ENCODE measurements at regions not wholly inside any gene's neighbourhood (a gene's known extent, or its start where the extent isn't known, plus 50 kb on each side); places are given as distances from the start of the nearest gene placed in this dataset.
"Not testable (repeated sequence)": the region's sequence is repeated elsewhere in the genome, so short reads cannot be mapped to it uniquely, and the experiment has no call there.

DNA sequence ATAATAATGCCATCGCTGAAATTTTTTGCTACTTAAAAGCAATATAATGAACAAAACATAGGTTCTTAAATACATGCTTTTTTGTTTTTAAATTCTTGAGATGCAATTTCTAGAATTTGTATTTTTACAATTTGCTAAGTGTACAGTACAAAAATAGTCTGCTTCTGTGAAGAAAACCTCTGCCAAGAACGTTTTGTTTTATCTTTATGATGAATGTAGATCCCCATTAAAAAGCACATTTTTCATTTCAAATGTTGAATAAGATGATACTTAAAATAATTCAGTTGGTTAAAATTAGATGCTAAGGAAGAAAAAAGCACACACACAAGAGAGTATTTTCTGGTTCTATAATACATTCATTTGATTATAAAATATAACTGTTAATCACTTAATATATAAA lies 1358.5 kb upstream of the CITED2 start:
- peaks cover 5% of the 10 kb centered on the region for H3K4me1 Mint-ChIP-seq (ENCODE audit: low read depth)
- ChIA-PET POLR2A (no interaction called here), CTCF (no interaction called here)
- no peaks in the 10 kb centered on the region for H3K36me3 Mint-ChIP-seq (ENCODE audit: low read depth)
- DNase-seq (no peak), ATAC-seq (no peak)
- H3K4me3 Mint-ChIP-seq: no peak overlapping the region
- no peaks in the 10 kb centered on the region for H3K9me3 Mint-ChIP-seq (ENCODE audit: insufficient read depth)
- no peaks in the 10 kb centered on the region for H3K27me3 Mint-ChIP-seq (ENCODE audit: low read depth)
- H3K27ac Mint-ChIP-seq: no peak overlapping the region

DNA sequence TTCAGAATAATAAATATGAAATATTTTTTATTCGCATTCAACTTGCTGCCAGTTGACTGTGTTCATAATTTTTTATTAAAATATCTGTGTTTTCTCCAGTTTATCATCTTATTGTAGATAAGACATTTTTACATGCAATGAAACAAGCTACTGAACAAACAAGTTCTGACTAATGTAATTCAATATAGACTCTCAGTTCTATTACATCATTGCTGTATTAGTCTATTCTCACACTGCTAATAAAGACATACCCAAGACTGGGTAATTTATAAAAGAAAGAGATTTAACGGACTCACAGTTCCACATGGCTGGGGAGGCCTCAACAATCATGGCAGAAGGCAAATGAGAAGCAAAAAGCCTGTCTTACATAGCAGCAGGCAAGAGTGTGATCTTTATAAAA lies 1357.7 kb upstream of the CITED2 start:
- ChIA-PET CTCF (no interaction called here), POLR2A (no interaction called here)
- peaks cover 5% of the 10 kb centered on the region for H3K4me1 Mint-ChIP-seq (ENCODE audit: low read depth)
- H3K4me3 Mint-ChIP-seq: no peak overlapping the region
- no peaks in the 10 kb centered on the region for H3K36me3 Mint-ChIP-seq (ENCODE audit: low read depth)
- H3K27me3 Mint-ChIP-seq (ENCODE audit: low read depth): no peaks in the 10 kb centered on the region
- no peak overlapping the region for H3K27ac Mint-ChIP-seq
- no peaks in the 10 kb centered on the region for H3K9me3 Mint-ChIP-seq (ENCODE audit: insufficient read depth)
- ATAC-seq (no peak), DNase-seq (no peak)

DNA sequence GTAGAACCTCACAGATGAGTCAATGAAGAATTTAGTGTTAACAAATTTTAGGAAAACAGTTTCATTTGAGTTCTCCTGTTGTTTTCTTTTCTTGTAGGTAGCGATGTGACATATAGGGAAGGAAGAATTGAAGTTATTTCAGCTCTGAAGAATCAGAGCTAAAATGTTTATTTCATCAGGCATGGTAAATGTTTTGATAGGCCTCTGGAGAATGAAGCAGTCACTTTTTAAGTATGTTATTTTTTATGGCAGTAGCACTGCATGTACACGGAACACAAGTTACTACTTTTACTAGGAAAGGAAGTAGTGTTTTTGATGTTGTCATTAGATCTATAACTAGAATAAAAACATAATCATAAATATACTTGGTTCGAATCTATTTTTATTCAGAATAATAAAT lies 1357.3 kb upstream of the CITED2 start:
- H3K9me3 Mint-ChIP-seq (ENCODE audit: insufficient read depth): no peaks in the 10 kb centered on the region
- no peak overlapping the region for H3K4me3 Mint-ChIP-seq
- H3K4me1 Mint-ChIP-seq (ENCODE audit: low read depth): peaks cover 5% of the 10 kb centered on the region
- ATAC-seq: no peak
- POLR2A ChIA-PET: no interaction called here
- no peaks in the 10 kb centered on the region for H3K36me3 Mint-ChIP-seq (ENCODE audit: low read depth)
- no peak for DNase-seq
- H3K27ac Mint-ChIP-seq: no peak overlapping the region
- no peaks in the 10 kb centered on the region for H3K27me3 Mint-ChIP-seq (ENCODE audit: low read depth)
- CTCF ChIA-PET: no interaction called here

DNA sequence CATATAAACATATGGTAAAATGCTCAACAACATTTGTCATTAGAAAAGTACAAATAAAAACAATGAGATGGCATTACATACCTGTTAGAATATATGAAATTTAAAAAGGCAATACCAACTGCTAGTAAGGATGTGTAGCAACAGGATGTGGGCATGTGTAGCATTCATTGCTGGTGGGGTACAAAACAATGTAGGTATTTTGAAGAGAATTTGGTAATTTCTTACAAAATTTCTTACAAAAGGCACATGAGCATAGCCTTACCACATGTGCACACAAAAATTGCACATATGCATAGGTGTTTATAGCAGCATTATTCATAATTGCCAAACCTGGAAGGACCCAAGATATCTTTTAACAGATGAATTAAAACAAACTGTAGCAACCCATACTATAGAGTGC lies 1355.1 kb upstream of the CITED2 start:
- POLR2A ChIA-PET: no interaction called here
- Mint-ChIP-seq H3K4me1 (ENCODE audit: low read depth) (peaks cover 5% of the 10 kb centered on the region), H3K4me3 (no peak overlapping the region), H3K27ac (no peak overlapping the region), H3K36me3 (ENCODE audit: low read depth) (no peaks in the 10 kb centered on the region), H3K9me3 (ENCODE audit: insufficient read depth) (no peaks in the 10 kb centered on the region), H3K27me3 (ENCODE audit: low read depth) (no peaks in the 10 kb centered on the region)
- ATAC-seq (no peak), DNase-seq (no peak)
- CTCF ChIA-PET: no interaction called here

DNA sequence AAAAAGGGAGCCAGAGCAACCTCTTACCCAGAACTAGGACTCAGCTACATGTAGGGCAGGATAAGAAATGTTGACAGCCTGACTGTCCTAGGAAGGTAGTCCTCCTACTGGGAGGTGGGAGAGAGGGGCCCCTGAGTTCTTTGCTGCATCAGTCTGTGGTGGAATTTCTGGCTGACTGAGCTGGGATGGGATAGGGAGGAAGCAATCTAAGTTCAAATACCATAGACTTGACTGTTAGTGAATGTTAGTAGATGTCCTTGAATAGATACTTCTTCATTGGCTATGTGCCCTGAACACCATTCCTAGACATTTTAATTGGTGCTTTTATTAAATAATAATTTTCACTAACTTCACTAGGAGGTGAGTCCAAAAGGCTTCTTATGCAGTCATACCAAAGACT lies 1343.6 kb upstream of the CITED2 start:
- ChIA-PET POLR2A (no interaction called here), CTCF (no interaction called here)
- ATAC-seq: no peak
- Mint-ChIP-seq H3K4me3 (no peak overlapping the region), H3K4me1 (ENCODE audit: low read depth) (no peaks in the 10 kb centered on the region), H3K27me3 (ENCODE audit: low read depth) (no peaks in the 10 kb centered on the region), H3K9me3 (ENCODE audit: insufficient read depth) (peaks cover 7% of the 10 kb centered on the region), H3K27ac (no peak overlapping the region), H3K36me3 (ENCODE audit: low read depth) (no peaks in the 10 kb centered on the region)
- DNase-seq: no peak

DNA sequence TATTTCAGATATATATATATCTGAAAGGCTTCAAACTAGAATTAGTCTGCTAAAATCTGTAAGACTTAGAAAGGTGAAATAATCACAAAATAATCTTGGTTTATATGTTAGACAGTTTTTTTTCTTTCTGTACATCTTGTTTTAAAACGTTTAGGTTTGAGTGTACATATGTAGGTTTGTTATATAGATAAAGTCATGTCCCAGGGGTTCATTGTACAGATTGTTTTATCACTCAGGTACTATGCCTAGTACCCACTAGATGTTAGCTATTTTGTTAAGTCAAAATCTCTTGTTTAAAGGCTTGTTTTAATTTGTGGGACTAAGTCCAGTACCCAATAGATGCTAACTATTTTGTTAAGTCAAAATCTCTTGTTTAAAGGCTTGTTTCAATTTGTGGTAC lies 1339.0 kb upstream of the CITED2 start:
- Mint-ChIP-seq H3K27ac (no peak overlapping the region), H3K4me1 (ENCODE audit: low read depth) (no peaks in the 10 kb centered on the region), H3K36me3 (ENCODE audit: low read depth) (no peaks in the 10 kb centered on the region), H3K27me3 (ENCODE audit: low read depth) (no peaks in the 10 kb centered on the region), H3K4me3 (no peak overlapping the region), H3K9me3 (ENCODE audit: insufficient read depth) (peaks cover 7% of the 10 kb centered on the region)
- ATAC-seq: no peak
- ChIA-PET CTCF (no interaction called here), POLR2A (no interaction called here)
- no peak for DNase-seq

DNA sequence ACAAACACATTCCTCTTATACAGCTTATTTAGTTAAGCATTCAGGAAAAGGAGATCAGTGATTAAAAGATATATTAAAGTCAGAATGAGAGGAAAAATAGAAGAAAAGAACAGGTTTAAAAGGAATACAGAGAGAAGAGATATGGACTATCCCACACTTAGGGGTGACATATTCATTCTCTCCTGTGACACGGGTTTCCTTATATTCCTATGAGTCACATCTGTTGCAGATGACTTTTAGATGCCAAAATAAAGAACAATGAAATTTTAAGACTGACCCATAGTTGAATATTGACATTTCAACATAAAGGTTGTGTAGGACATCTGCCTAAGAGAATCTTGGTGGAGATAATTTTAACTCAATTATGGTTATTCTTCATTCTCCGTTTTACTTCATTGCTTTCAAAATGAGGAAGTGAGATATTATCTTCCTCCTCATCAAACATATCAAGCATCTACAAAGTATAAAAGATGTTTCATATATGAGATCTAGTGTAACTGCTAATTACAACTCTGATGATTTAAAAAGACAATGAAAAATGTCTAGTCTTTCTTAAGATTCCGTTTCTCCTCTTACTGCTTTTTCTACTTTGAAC lies 1336.7 kb upstream of the CITED2 start:
- ChIA-PET POLR2A (no interaction called here), CTCF (no interaction called here)
- Mint-ChIP-seq H3K36me3 (ENCODE audit: low read depth) (no peaks in the 10 kb centered on the region), H3K27ac (no peak overlapping the region), H3K4me3 (no peak overlapping the region), H3K4me1 (ENCODE audit: low read depth) (no peaks in the 10 kb centered on the region), H3K27me3 (ENCODE audit: low read depth) (no peaks in the 10 kb centered on the region), H3K9me3 (ENCODE audit: insufficient read depth) (no peaks in the 10 kb centered on the region)
- DNase-seq (no peak), ATAC-seq (no peak)

DNA sequence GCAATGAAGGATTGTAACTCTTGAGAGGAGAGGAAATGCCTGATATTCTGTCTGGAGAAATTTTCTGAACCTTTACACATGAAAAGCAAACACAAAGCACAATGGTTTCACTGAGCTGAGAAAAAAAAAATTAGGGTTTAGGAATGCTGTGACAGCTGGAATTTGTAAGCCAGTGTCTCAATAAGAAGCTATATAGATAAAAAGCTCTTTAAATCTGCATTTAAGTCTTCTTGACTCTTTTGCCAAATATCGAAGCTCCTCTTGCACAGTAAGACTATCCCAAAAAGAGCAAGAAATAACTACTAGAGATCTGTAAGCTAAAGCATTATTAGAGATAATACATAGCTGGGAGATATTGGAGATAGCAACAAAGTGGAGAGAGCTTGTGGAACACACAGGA lies 1334.0 kb upstream of the CITED2 start:
- no peaks in the 10 kb centered on the region for H3K36me3 Mint-ChIP-seq (ENCODE audit: low read depth)
- H3K4me1 Mint-ChIP-seq (ENCODE audit: low read depth): no peaks in the 10 kb centered on the region
- no peak overlapping the region for H3K27ac Mint-ChIP-seq
- CTCF ChIA-PET: no interaction called here
- ATAC-seq (no peak), DNase-seq (no peak)
- H3K27me3 Mint-ChIP-seq (ENCODE audit: low read depth): no peaks in the 10 kb centered on the region
- no peaks in the 10 kb centered on the region for H3K9me3 Mint-ChIP-seq (ENCODE audit: insufficient read depth)
- no peak overlapping the region for H3K4me3 Mint-ChIP-seq
- POLR2A ChIA-PET: no interaction called here

DNA sequence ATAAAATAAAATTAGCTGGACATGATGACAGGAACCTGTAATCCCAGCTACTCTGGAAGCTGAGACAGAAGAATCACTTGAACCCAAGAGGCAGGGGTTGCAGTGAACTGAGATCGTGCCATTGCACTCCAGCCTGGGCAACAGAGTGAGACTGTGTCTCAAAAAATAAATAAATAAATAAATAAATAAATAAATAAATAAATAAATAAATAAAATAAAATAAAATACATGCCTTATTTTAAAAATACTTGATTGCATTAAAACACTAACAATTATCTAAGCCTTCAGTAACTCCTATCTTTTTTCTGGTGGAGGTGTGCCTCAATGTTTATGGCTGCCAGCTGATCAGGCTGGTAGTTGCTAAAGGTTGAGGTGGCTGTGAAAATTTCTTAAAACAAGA lies 1329.6 kb upstream of the CITED2 start:
- POLR2A ChIA-PET; H3K36me3 Mint-ChIP-seq (ENCODE audit: low read depth); DNase-seq; H3K4me3 Mint-ChIP-seq; CTCF ChIA-PET; H3K9me3 Mint-ChIP-seq (ENCODE audit: insufficient read depth); ATAC-seq; H3K27ac Mint-ChIP-seq; H3K4me1 Mint-ChIP-seq (ENCODE audit: low read depth); H3K27me3 Mint-ChIP-seq (ENCODE audit: low read depth): not testable (repeated sequence)

DNA sequence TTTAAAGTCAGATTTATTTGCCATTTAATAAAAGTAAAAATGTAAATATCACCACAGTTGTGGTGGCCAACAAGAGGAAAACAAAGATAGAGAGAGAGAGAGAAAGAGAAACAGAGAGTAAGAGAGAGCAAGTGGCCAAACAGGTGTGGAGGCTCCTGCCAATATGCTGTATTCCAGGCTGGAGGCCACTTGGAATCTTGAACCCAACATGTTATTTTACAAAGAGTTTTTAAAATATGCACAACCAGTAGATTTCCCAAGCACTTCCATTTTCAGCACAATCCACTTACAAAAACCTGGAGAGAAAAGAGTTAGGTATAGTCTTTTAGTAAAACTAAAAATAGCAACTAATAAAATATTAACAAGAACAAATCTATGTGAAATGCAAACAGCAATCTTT lies 1323.1 kb upstream of the CITED2 start:
- Mint-ChIP-seq H3K36me3 (ENCODE audit: low read depth) (no peaks in the 10 kb centered on the region), H3K4me1 (ENCODE audit: low read depth) (no peaks in the 10 kb centered on the region), H3K4me3 (no peak overlapping the region), H3K27ac (no peak overlapping the region), H3K27me3 (ENCODE audit: low read depth) (no peaks in the 10 kb centered on the region), H3K9me3 (ENCODE audit: insufficient read depth) (no peaks in the 10 kb centered on the region)
- POLR2A ChIA-PET: no interaction called here
- DNase-seq (no peak), ATAC-seq (no peak)
- CTCF ChIA-PET: no interaction called here

DNA sequence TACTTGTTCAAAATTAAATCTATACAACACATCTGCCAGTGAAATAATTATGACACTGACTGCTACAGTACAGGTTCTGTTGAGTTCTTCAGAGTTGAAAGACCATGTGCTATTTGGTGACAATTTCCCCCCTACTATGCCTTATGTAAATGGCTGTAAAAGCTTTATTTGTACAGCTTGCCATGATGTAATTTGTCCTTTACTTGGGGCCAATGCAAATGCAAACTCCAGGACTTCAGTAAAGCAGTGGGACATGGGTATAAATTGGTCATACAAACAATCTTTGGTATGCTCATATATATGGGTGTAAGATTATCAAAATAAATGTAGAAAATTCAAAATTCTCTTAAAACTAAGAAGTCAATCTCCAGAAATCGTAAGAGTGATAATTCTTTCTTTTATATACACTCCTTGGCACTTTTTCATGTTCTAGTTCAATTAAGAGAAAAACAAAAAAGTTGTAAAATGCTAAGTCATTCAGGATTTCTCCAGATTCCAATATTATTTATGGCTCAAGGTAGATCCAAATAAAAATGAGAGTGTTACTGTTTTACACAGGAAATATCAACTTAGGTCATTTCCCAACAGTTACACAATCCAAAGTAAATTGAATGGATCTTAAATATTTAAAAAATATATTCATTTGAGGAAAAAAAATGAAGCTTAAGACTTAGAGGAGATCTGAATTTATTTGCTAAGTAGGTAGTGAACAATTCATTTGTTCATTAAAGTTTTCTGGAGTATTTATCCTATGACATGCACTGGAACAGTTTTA lies 1310.5 kb upstream of the CITED2 start:
- no peak overlapping the region for H3K27ac Mint-ChIP-seq
- no peak overlapping the region for H3K4me3 Mint-ChIP-seq
- H3K9me3 Mint-ChIP-seq (ENCODE audit: insufficient read depth): no peaks in the 10 kb centered on the region
- ChIA-PET POLR2A (no interaction called here), CTCF (no interaction called here)
- no peaks in the 10 kb centered on the region for H3K36me3 Mint-ChIP-seq (ENCODE audit: low read depth)
- no peak for DNase-seq
- H3K4me1 Mint-ChIP-seq (ENCODE audit: low read depth): no peaks in the 10 kb centered on the region
- no peaks in the 10 kb centered on the region for H3K27me3 Mint-ChIP-seq (ENCODE audit: low read depth)
- ATAC-seq: no peak

DNA sequence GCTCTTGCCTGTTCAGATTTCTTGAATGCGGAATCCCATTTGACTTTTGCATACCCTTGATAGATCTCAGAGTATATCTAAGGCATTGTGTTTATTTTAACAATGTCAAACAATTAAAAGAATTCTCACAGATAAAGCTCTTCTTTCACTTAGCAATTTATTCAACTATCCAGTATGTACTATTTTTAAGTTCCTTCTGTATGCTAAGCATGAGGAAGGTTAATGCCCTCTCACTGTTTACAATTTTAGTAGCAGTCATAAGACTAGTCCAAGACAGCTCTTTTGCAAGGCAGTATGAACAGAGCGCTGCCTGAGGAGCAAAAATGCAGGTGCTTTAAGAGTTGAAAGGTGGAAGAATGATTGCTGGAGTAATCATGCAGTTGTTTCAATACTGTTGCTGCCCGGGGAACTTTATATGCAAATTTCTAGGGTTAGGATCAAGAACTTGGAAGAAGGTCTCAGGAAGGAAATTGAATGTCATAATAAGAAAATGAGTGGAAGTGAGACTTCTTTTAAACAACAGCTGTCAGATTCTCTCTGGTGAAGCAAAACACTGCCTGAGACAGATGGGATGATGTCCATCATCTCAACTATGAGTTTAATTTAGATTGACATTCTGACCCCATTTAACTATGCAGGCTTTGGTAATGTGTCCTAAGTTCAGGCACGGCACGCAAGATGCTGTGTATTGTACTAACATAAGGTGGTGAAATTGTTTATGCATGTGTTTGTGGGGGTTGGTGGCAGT lies 1303.5 kb upstream of the CITED2 start:
- ChIA-PET POLR2A (no interaction called here), CTCF (no interaction called here)
- H3K36me3 Mint-ChIP-seq (ENCODE audit: low read depth): no peaks in the 10 kb centered on the region
- no peaks in the 10 kb centered on the region for H3K9me3 Mint-ChIP-seq (ENCODE audit: insufficient read depth)
- ATAC-seq: no peak
- no peaks in the 10 kb centered on the region for H3K27me3 Mint-ChIP-seq (ENCODE audit: low read depth)
- no peak overlapping the region for H3K27ac Mint-ChIP-seq
- DNase-seq: no peak
- no peak overlapping the region for H3K4me3 Mint-ChIP-seq
- no peaks in the 10 kb centered on the region for H3K4me1 Mint-ChIP-seq (ENCODE audit: low read depth)

All from activated CD8-positive, alpha-beta T cell treated with anti-CD3 and anti-CD28 coated beads, Interleukin-2, amount 10 ng/mL, durations not matched to agents 7 days and 5 days (primary cell).